ENCODE measurements at regions not wholly inside any gene's neighbourhood (a gene's known extent, or its start where the extent isn't known, plus 50 kb on each side); places are given as distances from the start of the nearest gene placed in this dataset.
"Not testable (repeated sequence)": the region's sequence is repeated elsewhere in the genome, so short reads cannot be mapped to it uniquely, and the experiment has no call there.

- DNase-seq (ENCODE audit: extremely low spot score, unreplicated experiment) = no peak
- Mint-ChIP-seq H3K4me1 (ENCODE audit: unreplicated experiment) (peaks cover 5% of the 10 kb centered on the region), H3K4me3 (ENCODE audit: unreplicated experiment) (no peak overlapping the region), H3K27me3 (ENCODE audit: unreplicated experiment) (no peaks in the 10 kb centered on the region), H3K27ac (ENCODE audit: unreplicated experiment) (peak overlapping the region; percentile 66), H3K9me3 (ENCODE audit: unreplicated experiment) (no peaks in the 10 kb centered on the region), H3K36me3 (ENCODE audit: unreplicated experiment) (peaks cover 9% of the 10 kb centered on the region)
- no peak for TF ChIP-seq CTCF (IDR thresholded peaks at IDR 0.05)
These were observed 69.8 kb upstream of the KCTD7 start for GRCh38 chr7:66558660-66559465.

- Mint-ChIP-seq H3K4me3 (ENCODE audit: unreplicated experiment) (no peak overlapping the region), H3K9me3 (ENCODE audit: unreplicated experiment) (no peaks in the 10 kb centered on the region), H3K4me1 (ENCODE audit: unreplicated experiment) (peaks cover 6% of the 10 kb centered on the region), H3K27ac (ENCODE audit: unreplicated experiment) (no peak overlapping the region), H3K27me3 (ENCODE audit: unreplicated experiment) (no peaks in the 10 kb centered on the region), H3K36me3 (ENCODE audit: unreplicated experiment) (peaks cover 11% of the 10 kb centered on the region)
- no peak for TF ChIP-seq CTCF (IDR thresholded peaks at IDR 0.05)
- DNase-seq (ENCODE audit: extremely low spot score, unreplicated experiment) = no peak
These were observed 64.6 kb upstream of the KCTD7 start for GRCh38 chr7:66564045-66564444.

- H3K36me3 Mint-ChIP-seq (ENCODE audit: unreplicated experiment) = peaks cover 31% of the 10 kb centered on the region
- peaks cover 24% of the 10 kb centered on the region for H3K4me1 Mint-ChIP-seq (ENCODE audit: unreplicated experiment)
- not testable (repeated sequence) for H3K9me3 Mint-ChIP-seq (ENCODE audit: unreplicated experiment); DNase-seq (ENCODE audit: extremely low spot score, unreplicated experiment); H3K27me3 Mint-ChIP-seq (ENCODE audit: unreplicated experiment); H3K4me3 Mint-ChIP-seq (ENCODE audit: unreplicated experiment)
- H3K27ac Mint-ChIP-seq (ENCODE audit: unreplicated experiment) = peak overlapping the region; percentile 72
These were observed 58.5 kb upstream of the KCTD7 start for GRCh38 chr7:66570179-66570578.

GRCh38 chr7:66571568-66571967 is 57.1 kb upstream of the KCTD7 start:
- DNase-seq (ENCODE audit: extremely low spot score, unreplicated experiment) = no peak
- no peaks in the 10 kb centered on the region for H3K27me3 Mint-ChIP-seq (ENCODE audit: unreplicated experiment)
- H3K36me3 Mint-ChIP-seq (ENCODE audit: unreplicated experiment) = peaks cover 31% of the 10 kb centered on the region
- H3K4me3 Mint-ChIP-seq (ENCODE audit: unreplicated experiment) = no peak overlapping the region
- no peaks in the 10 kb centered on the region for H3K9me3 Mint-ChIP-seq (ENCODE audit: unreplicated experiment)
- TF ChIP-seq CTCF (IDR thresholded peaks at IDR 0.05) = no peak
- H3K4me1 Mint-ChIP-seq (ENCODE audit: unreplicated experiment) = peaks cover 33% of the 10 kb centered on the region
- H3K27ac Mint-ChIP-seq (ENCODE audit: unreplicated experiment) = no peak overlapping the region

- Mint-ChIP-seq H3K4me1 (ENCODE audit: unreplicated experiment) (peaks cover 35% of the 10 kb centered on the region), H3K27ac (ENCODE audit: unreplicated experiment) (peak overlapping the region; percentile 5), H3K36me3 (ENCODE audit: unreplicated experiment) (peaks cover 21% of the 10 kb centered on the region)
- H3K4me3 Mint-ChIP-seq (ENCODE audit: unreplicated experiment); H3K9me3 Mint-ChIP-seq (ENCODE audit: unreplicated experiment); H3K27me3 Mint-ChIP-seq (ENCODE audit: unreplicated experiment); DNase-seq (ENCODE audit: extremely low spot score, unreplicated experiment): not testable (repeated sequence)
These were observed 54.7 kb upstream of the KCTD7 start for GRCh38 chr7:66573782-66574495.

- not testable (repeated sequence) for H3K9me3 Mint-ChIP-seq (ENCODE audit: unreplicated experiment); H3K27me3 Mint-ChIP-seq (ENCODE audit: unreplicated experiment); DNase-seq (ENCODE audit: extremely low spot score, unreplicated experiment); H3K4me3 Mint-ChIP-seq (ENCODE audit: unreplicated experiment)
- peaks cover 32% of the 10 kb centered on the region for H3K4me1 Mint-ChIP-seq (ENCODE audit: unreplicated experiment)
- H3K27ac Mint-ChIP-seq (ENCODE audit: unreplicated experiment) = peak overlapping the region; percentile 5
- peaks cover 18% of the 10 kb centered on the region for H3K36me3 Mint-ChIP-seq (ENCODE audit: unreplicated experiment)
These were observed 53.9 kb upstream of the KCTD7 start for GRCh38 chr7:66574768-66575167.

All from osteocyte (in vitro differentiated cells).